HG03571 (cell line): ENCODE measurements at regions not wholly inside any gene's neighbourhood (a gene's known extent, or its start where the extent isn't known, plus 50 kb on each side); places are given as distances from the start of the nearest gene placed in this dataset.
A peak's percentile ranks its signal among the peaks of the same experiment; 100 is the strongest.
"Not testable (repeated sequence)": the region's sequence is repeated elsewhere in the genome, so short reads cannot be mapped to it uniquely, and the experiment has no call there.

Experiments
- ATAC-seq: cut with Tn5 transposase; IDR thresholded peaks from one replicate; pipeline ENCODE4 v1.9.1; 2021; ENCODE audit not compliant: unreplicated experiment

- no peak for ATAC-seq
Measured at GRCh38 chr7:69363136-69363535, 235.1 kb upstream of the AUTS2 start.

GRCh38 chr7:69364813-69365643 is 233.2 kb upstream of the AUTS2 start:
- ATAC-seq = no peak

- no peak for ATAC-seq
Measured at GRCh38 chr7:69365651-69366192, 232.6 kb upstream of the AUTS2 start.

- no peak for ATAC-seq
Measured at GRCh38 chr7:69367780-69368179, 230.5 kb upstream of the AUTS2 start.

GRCh38 chr7:69373171-69374043 is 224.9 kb upstream of the AUTS2 start:
- ATAC-seq = no peak

- ATAC-seq = no peak
Measured at GRCh38 chr7:69374044-69374425, 224.2 kb upstream of the AUTS2 start.

GRCh38 chr7:69377191-69377590 is 221.1 kb upstream of the AUTS2 start:
- no peak for ATAC-seq

- no peak for ATAC-seq
Measured at GRCh38 chr7:69388452-69389137, 209.7 kb upstream of the AUTS2 start.

- no peak for ATAC-seq
Measured at GRCh38 chr7:69389216-69389615, 209.1 kb upstream of the AUTS2 start.

- not testable (repeated sequence) for ATAC-seq
Measured at GRCh38 chr7:69393912-69394311, 204.4 kb upstream of the AUTS2 start.

GRCh38 chr7:69395061-69395714 is 203.1 kb upstream of the AUTS2 start:
- no peak for ATAC-seq

- ATAC-seq = no peak
Measured at GRCh38 chr7:69398986-69399385, 199.3 kb upstream of the AUTS2 start.

GRCh38 chr7:69399401-69399800 is 198.9 kb upstream of the AUTS2 start:
- ATAC-seq = no peak

- no peak for ATAC-seq
Measured at GRCh38 chr7:69402696-69403095, 195.6 kb upstream of the AUTS2 start.

- no peak for ATAC-seq
Measured at GRCh38 chr7:69403169-69403568, 195.1 kb upstream of the AUTS2 start.

- no peak for ATAC-seq
Measured at GRCh38 chr7:69411018-69411417, 187.3 kb upstream of the AUTS2 start.

- ATAC-seq = no peak
Measured at GRCh38 chr7:69411466-69411865, 186.8 kb upstream of the AUTS2 start.

GRCh38 chr7:69412331-69413146 is 185.7 kb upstream of the AUTS2 start:
- ATAC-seq = peak; percentile 61

GRCh38 chr7:69414555-69414954 is 183.7 kb upstream of the AUTS2 start:
- ATAC-seq = no peak
